Activated CD8-positive, alpha-beta memory T cell treated with anti-CD3 and anti-CD28 coated beads, Interleukin-2, amount 50 U/mL, for 1 hour (primary cell): ENCODE measurements at regions not wholly inside any gene's neighbourhood (a gene's known extent, or its start where the extent isn't known, plus 50 kb on each side); places are given as distances from the start of the nearest gene placed in this dataset.

Experiments
- DNase-seq: peaks from one replicate; pipeline ENCODE4 v3.0.0-alpha.2; 2020; ENCODE audit errors: extremely low read depth

- no peak for DNase-seq
Measured at GRCh38 chr5:71864730-71865601, 145.9 kb downstream of the CARTPT start.

GRCh38 chr5:71865665-71866320 lies 146.7 kb downstream of the CARTPT start:
- DNase-seq: no peak

- no peak for DNase-seq
Measured at GRCh38 chr5:71872311-71872864, 153.3 kb downstream of the CARTPT start.

GRCh38 chr5:71873191-71873591 lies 154.1 kb downstream of the CARTPT start:
- DNase-seq: no peak

- no peak for DNase-seq
Measured at GRCh38 chr5:71874521-71874920, 155.4 kb downstream of the CARTPT start.

- no peak for DNase-seq
Measured at GRCh38 chr5:71877511-71877910, 158.4 kb downstream of the CARTPT start.

- no peak for DNase-seq
Measured at GRCh38 chr5:71880536-71880935, 161.5 kb downstream of the CARTPT start.

GRCh38 chr5:71882826-71883741 lies 164.0 kb downstream of the CARTPT start:
- DNase-seq: no peak

- DNase-seq: no peak
Measured at GRCh38 chr5:71883742-71884103, 164.6 kb downstream of the CARTPT start.

- no peak for DNase-seq
Measured at GRCh38 chr5:71884926-71885325, 165.9 kb downstream of the CARTPT start.

GRCh38 chr5:71886406-71886805 lies 167.3 kb downstream of the CARTPT start:
- DNase-seq: no peak

GRCh38 chr5:71887680-71888079 lies 168.6 kb downstream of the CARTPT start:
- DNase-seq: no peak

GRCh38 chr5:71891406-71891805 lies 172.3 kb downstream of the CARTPT start:
- DNase-seq: no peak

- DNase-seq: no peak
Measured at GRCh38 chr5:71891856-71892255, 172.8 kb downstream of the CARTPT start.

GRCh38 chr5:71892641-71893365 lies 173.7 kb downstream of the CARTPT start:
- no peak for DNase-seq

- no peak for DNase-seq
Measured at GRCh38 chr5:71893451-71893850, 174.4 kb downstream of the CARTPT start.

GRCh38 chr5:71894091-71894490 lies 175.0 kb downstream of the CARTPT start:
- DNase-seq: no peak

GRCh38 chr5:71895546-71895945 lies 176.5 kb downstream of the CARTPT start:
- no peak for DNase-seq

- no peak for DNase-seq
Measured at GRCh38 chr5:71899865-71900342, 180.8 kb downstream of the CARTPT start.

GRCh38 chr5:71903808-71904207 lies 184.7 kb downstream of the CARTPT start:
- no peak for DNase-seq

GRCh38 chr5:71904852-71905251 lies 185.8 kb downstream of the CARTPT start:
- DNase-seq: no peak
